A549 (cell line): ENCODE measurements at regions not wholly inside any gene's neighbourhood (a gene's known extent, or its start where the extent isn't known, plus 50 kb on each side); places are given as distances from the start of the nearest gene placed in this dataset.

Experiments
- ATAC-seq, 2 experiments: fragments of 200-7000 bp in 1 of 2; fragments of >200 bp in 1 of 2; cut with Nextera tagmentation in 1 of 2; cut with Tn5 transposase in 1 of 2; 3 replicates each; pipeline versions ENCODE4 v1.8.0 to v1.9.1; 2018 to 2020; ENCODE audit warnings: mild to moderate bottlenecking in 1 of 2, moderate library complexity in 1 of 2
- CTCF ChIA-PET: fragments of 300-600 bp; sonication (Branson Sonifier 250); formaldehyde crosslinking; extraction: SDS; loops from one replicate; lab custom pipeline; 2021; ENCODE audit warnings: antibody characterized with exemption, inconsistent platforms; lab: Yijun Ruan, JAX
- POLR2A ChIA-PET: fragments of 350-600 bp; formaldehyde crosslinking; extraction: SDS; loops from one replicate; lab custom pipeline; 2021; ENCODE audit warnings: antibody characterized with exemption, inconsistent platforms; lab: Yijun Ruan, JAX
- DNase-seq, 2 experiments: peaks; one replicate each; pipeline versions ENCODE4 v3.0.0 to v3.0.0-alpha.2; 2011 to 2016; ENCODE audit warnings: low read depth in 1 of 2, low spot score in 1 of 2
- FAIRE-seq: peaks from 2 replicates; lab custom pipeline; 2011; peaks lifted over from hg19 to GRCh38; lab: Jason Lieb, UNC
- H3K27ac ChIP-seq, 2 experiments: fragments of >200 bp; sonication (Bioruptor Twin); formaldehyde crosslinking; 3 replicates each; pipeline ENCODE4 v1.5.1; 2016 to 2017
- H3K4me1 ChIP-seq: fragments of >200 bp; sonication (Bioruptor Twin); formaldehyde crosslinking; 3 replicates; pipeline ENCODE4 v1.6.1; 2016
- H3K4me2 ChIP-seq: fragments of >200 bp; sonication (Bioruptor Twin); formaldehyde crosslinking; 3 replicates; pipeline ENCODE4 v1.6.1; 2016
- H3K4me3 ChIP-seq: fragments of >200 bp; sonication (Bioruptor Twin); formaldehyde crosslinking; 3 replicates; pipeline ENCODE4 v1.5.1; 2016
- H3K9me3 ChIP-seq: fragments of >200 bp; sonication (Bioruptor Twin); formaldehyde crosslinking; 3 replicates; pipeline ENCODE4 v1.6.1; 2016
- ATOH8 ChIP-seq: fragments of 250-450 bp; sonication (Bioruptor Pico); IDR thresholded peaks from 2 replicates; pipeline ENCODE4 v1.5.0; 2020; ENCODE audit warnings: low read depth, mild to moderate bottlenecking, moderate library complexity
- BCL3 ChIP-seq: fragments of >200 bp; sonication (Bioruptor Twin); formaldehyde crosslinking; IDR thresholded peaks from 3 replicates; pipeline ENCODE4 v1.6.1; 2016
- BHLHE40 ChIP-seq: IDR thresholded peaks from 2 replicates; pipeline ENCODE4 v1.6.1; 2012; ENCODE audit warnings: low read depth, low read length, inconsistent platforms
- CBX2 ChIP-seq: fragments of 200-600 bp; sonication (generic); IDR thresholded peaks from 2 replicates; pipeline ENCODE4 v1.6.1; 2016; ENCODE audit warnings: low read depth, mild to moderate bottlenecking, borderline replicate concordance
- CBX8 ChIP-seq: fragments of 200-600 bp; sonication (generic); IDR thresholded peaks from 2 replicates; pipeline ENCODE4 v1.6.1; 2016
- EP300 ChIP-seq, 2 experiments: fragments of >200 bp; sonication (Bioruptor Twin); formaldehyde crosslinking; IDR thresholded peaks; 2 replicates in 1 of 2; 3 replicates in 1 of 2; pipeline ENCODE4 v1.6.1; 2016 to 2017
- FOSL2 ChIP-seq, 2 experiments: fragments of 450-650 bp in 1 of 2; fragments of >200 bp in 1 of 2; sonication (Bioruptor Twin) in 1 of 2; formaldehyde crosslinking; IDR thresholded peaks; 2 replicates each; pipeline versions ENCODE4 v1.5.0 to v1.6.1; 2016 to 2020; ENCODE audit warnings: mild to moderate bottlenecking in 1 of 2, moderate library complexity in 1 of 2
- FOXS1 ChIP-seq: fragments of 250-450 bp; sonication (Bioruptor Pico); IDR thresholded peaks from 2 replicates; pipeline ENCODE4 v1.5.0; 2020; ENCODE audit warnings: mild to moderate bottlenecking, moderate library complexity
- GATA3 ChIP-seq: IDR thresholded peaks from 2 replicates; pipeline ENCODE4 v1.6.1; 2012; ENCODE audit warnings: borderline replicate concordance
- HDAC2 ChIP-seq: fragments of 200-600 bp; sonication (generic); IDR thresholded peaks from 2 replicates; pipeline ENCODE4 v1.6.1; 2016
- HES2 ChIP-seq: fragments of >200 bp; sonication (Bioruptor Twin); formaldehyde crosslinking; IDR thresholded peaks from 2 replicates; pipeline ENCODE4 v1.6.1; 2016
- JUNB ChIP-seq: fragments of >200 bp; sonication (Bioruptor Twin); formaldehyde crosslinking; IDR thresholded peaks from 2 replicates; pipeline ENCODE4 v1.6.1; 2016
- MYC ChIP-seq: IDR thresholded peaks from 2 replicates; pipeline ENCODE4 v1.6.1; 2012; ENCODE audit warnings: mild to moderate bottlenecking, inconsistent platforms, low read length, improper control_type of control experiment, borderline replicate concordance
- NR3C1 ChIP-seq: fragments of >200 bp; sonication (Bioruptor Twin); formaldehyde crosslinking; IDR thresholded peaks from 3 replicates; pipeline ENCODE4 v1.6.1; 2017
- PBX3 ChIP-seq: IDR thresholded peaks from 2 replicates; pipeline ENCODE4 v1.6.1; 2012
- POLR2A ChIP-seq: IDR thresholded peaks from 2 replicates; pipeline ENCODE4 v1.6.1; 2012; ENCODE audit warnings: mild to moderate bottlenecking, low read length
- POLR2AphosphoS2 ChIP-seq: conservative IDR thresholded peaks from 2 replicates; pipeline ENCODE4 v1.6.1; 2012; ENCODE audit warnings: low read length, improper control_type of control experiment, inconsistent platforms
- RARB ChIP-seq: fragments of 250-450 bp; sonication (Bioruptor Pico); IDR thresholded peaks from 2 replicates; pipeline ENCODE4 v1.8.0; 2021; ENCODE audit warnings: mild to moderate bottlenecking, moderate library complexity
- RCOR1 ChIP-seq: fragments of 150-350 bp; IDR thresholded peaks from 2 replicates; pipeline ENCODE4 v1.6.1; 2014; ENCODE audit warnings: antibody characterized with exemption, low read length, low read depth
- REST ChIP-seq: fragments of 200-600 bp; sonication (generic); IDR thresholded peaks from 2 replicates; pipeline ENCODE4 v1.6.1; 2016; ENCODE audit warnings: antibody characterized with exemption, mild to moderate bottlenecking, moderate library complexity
- RNF2 ChIP-seq: fragments of 200-600 bp; sonication (generic); IDR thresholded peaks from 2 replicates; pipeline ENCODE4 v1.6.1; 2016; ENCODE audit warnings: low read depth, mild to moderate bottlenecking, antibody characterized with exemption, moderate library complexity, borderline replicate concordance
- SREBF2 ChIP-seq: fragments of 450-650 bp; IDR thresholded peaks from 2 replicates; pipeline ENCODE4 v1.6.1; 2014; ENCODE audit warnings: mild to moderate bottlenecking, moderate library complexity
- TFCP2L1 ChIP-seq: fragments of 250-450 bp; sonication (Bioruptor Pico); IDR thresholded peaks from 2 replicates; pipeline ENCODE4 v1.5.0; 2021; ENCODE audit warnings: mild to moderate bottlenecking
- USF2 ChIP-seq: fragments of 450-650 bp; IDR thresholded peaks from 2 replicates; pipeline ENCODE4 v1.6.1; 2014; ENCODE audit warnings: antibody characterized with exemption
- ZC3H11A ChIP-seq: fragments of 450-650 bp; IDR thresholded peaks from 2 replicates; pipeline ENCODE4 v1.6.1; 2014; ENCODE audit warnings: antibody characterized with exemption, mild to moderate bottlenecking
- ZNF302 ChIP-seq: fragments of 250-450 bp; sonication (Bioruptor Pico); IDR thresholded peaks from 2 replicates; pipeline ENCODE4 v1.9.0; 2021; ENCODE audit warnings: inconsistent platforms, mild to moderate bottlenecking, moderate library complexity
- ZSCAN20 ChIP-seq: fragments of 250-450 bp; sonication (Bioruptor Pico); IDR thresholded peaks from 2 replicates; pipeline ENCODE4 v1.8.0; 2022; ENCODE audit warnings: mild to moderate bottlenecking, moderate library complexity
- WGBS: methylation state at CpG from one replicate; pipeline ENCODE4 v1.1.6; 2017; ENCODE audit errors: missing lambda C conversion rate; 5-methylcytosine and 5-hydroxymethylcytosine counted together

GRCh38 chr2:122070241-122070731 is 314.8 kb downstream of the TSN start (continued):
- TF ChIP-seq ZNF302 (CRISPR knock-in tag), result no peak
- no peak for TF ChIP-seq ATOH8 (CRISPR knock-in tag)
- no peak for TF ChIP-seq BHLHE40
- TF ChIP-seq, all 56 proteins: peak for 0

- Histone ChIP-seq H3K27ac (no peak overlapping the region), H3K4me1 (no peaks in the 10 kb centered on the region), H3K9me3 (no peaks in the 10 kb centered on the region), H3K4me2 (no peak overlapping the region), H3K4me3 (no peak overlapping the region)
- DNase-seq (no peak), ATAC-seq (no peak), FAIRE-seq (no peak)
- TF ChIP-seq POLR2A (no peak), ZSCAN20 (CRISPR knock-in tag) (no peak), POLR2AphosphoS2 (no peak), REST (no peak), JUNB (no peak), TFCP2L1 (no peak), CBX2 (no peak), NR3C1 (no peak), HES2 (no peak), MYC (no peak), RNF2 (no peak), PBX3 (no peak)
- ChIA-PET CTCF (no interaction called here), POLR2A (no interaction called here)
- 6% methylated on average over 4 of the region's 4 CpGs for WGBS
Measured at GRCh38 chr2:122072666-122073065, 317.2 kb downstream of the TSN start.

GRCh38 chr2:122074201-122074600 is 318.8 kb downstream of the TSN start:
- H3K9me3 ChIP-seq, result no peaks in the 10 kb centered on the region
- ATAC-seq (no peak), DNase-seq (no peak), FAIRE-seq (no peak)
- WGBS, result 0% methylated on average over 4 of the region's 4 CpGs
- no peaks in the 10 kb centered on the region for H3K4me1 ChIP-seq
- ChIA-PET CTCF (no interaction called here), POLR2A (no interaction called here)
- H3K27ac ChIP-seq, result no peak overlapping the region
- TF ChIP-seq USF2 (no peak), HDAC2 (no peak), CBX8 (no peak), RARB (no peak), FOSL2 (IDR thresholded peaks at IDR 0.05) (no peak), FOSL2 (CRISPR knock-in tag; IDR thresholded peaks at IDR 0.05) (no peak), BCL3 (no peak), ZC3H11A (no peak), GATA3 (no peak), EP300 (IDR thresholded peaks at IDR 0.05) (no peak), SREBF2 (no peak), RCOR1 (no peak), FOXS1 (CRISPR knock-in tag) (no peak)
- H3K4me2 ChIP-seq, result no peak overlapping the region
- no peak overlapping the region for H3K4me3 ChIP-seq
